Lower lobe of right lung (tissue), 2 donors: ENCODE measurements at regions not wholly inside any gene's neighbourhood (a gene's known extent, or its start where the extent isn't known, plus 50 kb on each side); places are given as distances from the start of the nearest gene placed in this dataset.

Source experiments
- ATAC-seq, 2 donors: fragments of 200-7000 bp; cut with Tn5 transposase; one replicate each; pipeline ENCODE4 v1.9.1; 2020 to 2022; ENCODE audit warnings: mild to moderate bottlenecking in 2 of 2, moderate library complexity in 2 of 2
- DNase-seq: peaks from one replicate; pipeline ENCODE4 v3.0.0-alpha.2; 2020
- H3K27ac ChIP-seq: fragments of 200-600 bp; one replicate; pipeline ENCODE4 v1.8.0; 2022
- H3K27me3 ChIP-seq: fragments of 200-600 bp; one replicate; pipeline ENCODE4 v1.8.0; 2022; ENCODE audit warnings: low read depth
- H3K36me3 ChIP-seq: fragments of 200-600 bp; one replicate; pipeline ENCODE4 v1.8.0; 2022; ENCODE audit warnings: mild to moderate bottlenecking
- H3K4me1 ChIP-seq: fragments of 200-600 bp; one replicate; pipeline ENCODE4 v1.8.0; 2022
- H3K4me3 ChIP-seq: fragments of 200-600 bp; one replicate; pipeline ENCODE4 v1.8.0; 2022; ENCODE audit warnings: mild to moderate bottlenecking
- H3K9me3 ChIP-seq: fragments of 200-600 bp; one replicate; pipeline ENCODE4 v1.8.0; 2022
- CTCF ChIP-seq: fragments of 200-600 bp; IDR thresholded peaks from one replicate; pipeline ENCODE4 v1.8.0; 2022; ENCODE audit warnings: antibody characterized with exemption, mild to moderate bottlenecking
- intact Hi-C: fragments of 100-400 bp; cut with DNase I; formaldehyde crosslinking; loops from one replicate; pipeline ENCODE4 v1.11.0; 2022
- donor health status: DM: no; HTN: yes; CAD: no; lungs with severe emphysema.

DNA sequence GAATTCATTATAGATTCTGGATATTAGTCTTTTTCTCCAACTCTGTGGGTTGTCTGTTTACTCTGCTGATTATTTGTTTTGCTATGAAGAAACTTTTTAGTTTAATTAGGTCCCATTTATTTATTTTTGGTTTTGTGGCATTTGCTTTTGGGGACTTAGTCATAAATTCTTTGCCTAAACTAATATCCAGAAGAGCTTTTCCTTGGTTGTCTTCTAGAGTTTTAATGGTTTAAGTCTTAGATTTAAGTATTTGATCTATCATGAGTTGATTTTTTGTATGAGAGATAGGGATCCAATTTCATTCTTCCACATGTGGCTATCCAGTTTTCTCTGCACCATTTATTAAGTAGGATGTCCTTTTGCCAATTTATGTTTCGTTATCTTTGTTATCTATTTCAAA, 683.4 kb upstream of the FBXO33 start:
- intact Hi-C loops = no loop called here
- no peaks in the 10 kb centered on the region for H3K9me3 ChIP-seq
- no peak for ATAC-seq
- H3K27ac ChIP-seq = no peak overlapping the region
- H3K36me3 ChIP-seq = no peaks in the 10 kb centered on the region
- no peak overlapping the region for H3K4me3 ChIP-seq
- DNase-seq = no peak
- TF ChIP-seq CTCF = no peak
- no peaks in the 10 kb centered on the region for H3K4me1 ChIP-seq
- no peaks in the 10 kb centered on the region for H3K27me3 ChIP-seq

DNA sequence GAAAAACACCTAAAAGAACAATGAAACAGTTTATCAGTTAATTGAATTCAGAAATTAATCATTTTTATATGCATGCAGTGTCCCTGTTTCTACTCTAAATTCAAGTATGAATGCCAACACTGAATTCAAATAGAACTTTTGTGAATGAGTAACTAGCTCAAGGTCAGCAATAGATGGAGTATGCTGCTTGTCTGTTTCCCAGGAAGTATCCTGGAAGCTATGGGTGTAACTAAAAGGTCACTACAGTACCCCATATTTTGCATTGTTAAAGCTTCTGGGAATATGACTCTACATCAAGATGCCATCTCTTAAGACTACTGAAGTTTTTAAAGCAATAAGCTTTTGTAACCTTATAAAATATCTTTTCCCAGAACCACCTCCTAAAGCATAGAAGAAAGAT, 681.4 kb upstream of the FBXO33 start:
- ATAC-seq (no peak), DNase-seq (no peak)
- H3K27me3 ChIP-seq = no peaks in the 10 kb centered on the region
- no peaks in the 10 kb centered on the region for H3K9me3 ChIP-seq
- no peaks in the 10 kb centered on the region for H3K36me3 ChIP-seq
- H3K4me3 ChIP-seq = no peak overlapping the region
- no peak for TF ChIP-seq CTCF
- intact Hi-C loops = no loop called here
- H3K27ac ChIP-seq = no peak overlapping the region
- no peaks in the 10 kb centered on the region for H3K4me1 ChIP-seq

DNA sequence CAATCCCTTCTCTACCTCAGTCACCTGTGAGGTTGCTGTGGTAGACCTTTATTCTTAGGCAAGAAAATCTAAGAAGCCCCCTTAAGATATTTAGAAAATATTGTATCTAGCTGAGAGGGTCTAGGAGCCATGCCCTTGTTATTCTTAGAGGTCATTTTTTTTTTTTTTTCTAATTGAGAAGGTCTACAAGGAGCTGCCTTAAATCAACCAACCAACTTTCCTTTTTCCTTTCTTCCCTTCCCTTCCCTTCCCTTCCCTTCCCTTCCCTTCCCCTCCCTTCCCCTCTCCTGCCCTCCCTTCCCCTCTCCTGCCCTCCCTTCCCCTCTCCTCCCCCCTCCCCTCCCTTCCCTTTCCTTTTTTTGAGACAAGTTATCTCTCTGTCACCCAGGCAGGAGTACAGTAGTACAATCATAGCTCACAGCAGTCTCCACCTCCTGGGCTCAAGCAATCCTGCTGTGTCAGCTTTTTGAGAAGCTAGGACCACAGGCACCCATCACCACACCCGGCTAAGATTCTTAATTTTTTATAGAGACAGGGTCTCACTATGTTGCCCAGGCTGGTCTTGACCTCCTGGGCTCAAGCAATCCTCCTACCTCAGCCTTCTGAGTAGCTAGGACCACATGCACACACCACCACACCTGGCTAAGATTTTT, 668.4 kb upstream of the FBXO33 start:
- H3K27me3 ChIP-seq = no peaks in the 10 kb centered on the region
- TF ChIP-seq CTCF = no peak
- intact Hi-C loops = no loop called here
- no peak overlapping the region for H3K27ac ChIP-seq
- H3K36me3 ChIP-seq = no peaks in the 10 kb centered on the region
- no peak overlapping the region for H3K4me3 ChIP-seq
- no peak for ATAC-seq
- no peaks in the 10 kb centered on the region for H3K4me1 ChIP-seq
- no peak for DNase-seq
- no peaks in the 10 kb centered on the region for H3K9me3 ChIP-seq

DNA sequence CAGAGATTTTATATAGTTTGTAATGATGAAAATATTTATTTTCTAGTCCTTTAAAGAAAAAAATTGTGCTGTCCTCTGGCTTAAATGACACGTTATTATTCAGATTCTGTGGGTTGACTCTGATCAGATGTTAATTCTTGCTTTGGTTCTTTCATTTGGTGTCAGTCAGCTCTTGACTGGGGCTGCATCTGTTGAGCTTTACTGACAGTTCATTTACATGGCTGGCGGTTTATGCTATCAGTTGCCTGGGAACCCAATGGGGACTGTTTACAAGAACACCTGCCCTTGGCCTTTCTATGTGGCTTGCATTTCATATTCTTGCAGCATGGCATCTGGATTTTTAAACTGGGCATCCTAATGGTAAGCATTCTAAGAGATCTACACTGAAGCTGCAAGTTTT, 667.1 kb upstream of the FBXO33 start:
- H3K36me3 ChIP-seq = no peaks in the 10 kb centered on the region
- TF ChIP-seq CTCF = no peak
- ATAC-seq (no peak), DNase-seq (no peak)
- intact Hi-C loops = no loop called here
- H3K27ac ChIP-seq = no peak overlapping the region
- H3K4me1 ChIP-seq = no peaks in the 10 kb centered on the region
- H3K4me3 ChIP-seq = no peak overlapping the region
- no peaks in the 10 kb centered on the region for H3K27me3 ChIP-seq
- H3K9me3 ChIP-seq = no peaks in the 10 kb centered on the region

DNA sequence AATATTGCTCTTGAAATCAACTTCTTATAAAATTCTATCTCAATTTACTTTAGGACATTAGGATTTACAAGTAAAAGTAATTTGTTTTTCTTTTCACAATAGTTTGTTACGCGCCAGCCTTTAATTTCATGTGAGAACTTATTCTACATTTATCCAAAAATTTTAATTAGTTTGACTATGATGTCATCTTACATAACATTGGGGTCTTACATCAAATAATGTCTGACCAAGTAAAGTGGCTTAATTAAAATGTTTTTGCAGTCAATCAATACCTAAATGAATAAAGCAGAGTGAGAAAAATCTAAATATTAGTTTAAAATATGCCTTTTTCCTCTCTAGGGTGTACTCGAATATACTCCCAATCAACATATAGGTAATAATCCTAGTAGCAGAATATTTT, 666.2 kb upstream of the FBXO33 start:
- H3K27me3 ChIP-seq = no peaks in the 10 kb centered on the region
- DNase-seq (no peak), ATAC-seq (no peak)
- H3K36me3 ChIP-seq = no peaks in the 10 kb centered on the region
- TF ChIP-seq CTCF = no peak
- H3K4me3 ChIP-seq = no peak overlapping the region
- H3K27ac ChIP-seq = no peak overlapping the region
- H3K4me1 ChIP-seq = no peaks in the 10 kb centered on the region
- intact Hi-C loops = no loop called here
- H3K9me3 ChIP-seq = no peaks in the 10 kb centered on the region

- Histone ChIP-seq H3K36me3 (no peaks in the 10 kb centered on the region), H3K4me3 (no peak overlapping the region), H3K9me3 (no peaks in the 10 kb centered on the region), H3K27me3 (no peaks in the 10 kb centered on the region), H3K27ac (no peak overlapping the region), H3K4me1 (no peaks in the 10 kb centered on the region)
- DNase-seq = no peak
- no peak for TF ChIP-seq CTCF
- intact Hi-C loops = no loop called here
- no peak for ATAC-seq
Measured at GRCh38 chr14:40096968-40097367, 664.7 kb upstream of the FBXO33 start.
